ENCODE measurements at regions not wholly inside any gene's neighbourhood (a gene's known extent, or its start where the extent isn't known, plus 50 kb on each side); places are given as distances from the start of the nearest gene placed in this dataset.
A peak's percentile ranks its signal among the peaks of the same experiment; 100 is the strongest.

- DNase-seq (ENCODE audit: low spot score): peak; percentile 40
- intact Hi-C loops (cut with micrococcal nuclease; ENCODE audit: unreplicated experiment): no loop called here
- no peak overlapping the region for H2AFZ ChIP-seq (ENCODE audit: low read length)
- no peak overlapping the region for H3K4me3 ChIP-seq (ENCODE audit: low read depth, low read length, poor library complexity, severe bottlenecking)
- BruUV-seq (replicated peaks): no TSS peak
- ChIA-PET CTCF (ENCODE audit: unreplicated experiment) (interaction anchor here (0.5 kb wide), 1 partner anchor 383 kb away, joined by 4 read pairs; no protein-coding TSS in a partner anchor), POLR2A (interaction anchor here (1.0 to 1.3 kb wide), 3 partner anchors 16 to 30 kb away, joined by 3 to 4 read pairs (median 4); no protein-coding TSS in a partner anchor)
- peak overlapping the region; percentile 46 for H3K4me2 ChIP-seq (ENCODE audit: low read length)
- H4K20me1 ChIP-seq (ENCODE audit: insufficient read depth, low read length): peaks cover 35% of the 10 kb centered on the region
- TF ChIP-seq CTCF (conservative IDR thresholded peaks at IDR 0.05; ENCODE audit: low read length) (no peak), EZH2phosphoT487 (IDR thresholded peaks at IDR 0.05; ENCODE audit: borderline replicate concordance, low read depth, low read length) (no peak)
- H3K4me1 ChIP-seq (ENCODE audit: insufficient read depth, low read length, poor library complexity, severe bottlenecking): peaks cover 43% of the 10 kb centered on the region
- no peaks in the 10 kb centered on the region for H3K9me2 ChIP-seq (ENCODE audit: insufficient read depth, low read length)
- no peak overlapping the region for H3K27ac ChIP-seq (ENCODE audit: low read depth, low read length, poor library complexity, severe bottlenecking)
- H3K9me3 ChIP-seq (ENCODE audit: low read length): no peaks in the 10 kb centered on the region
- peaks cover 32% of the 10 kb centered on the region for H3K36me3 ChIP-seq (ENCODE audit: insufficient read depth, low read length)
- H3K79me2 ChIP-seq (ENCODE audit: insufficient read depth, low read depth, low read length): peaks cover 81% of the 10 kb centered on the region
Observed at GRCh38 chr19:46926170-46927071, 65.6 kb downstream of the ARHGAP35 start.

- ChIA-PET CTCF (ENCODE audit: unreplicated experiment) (interaction anchor here (0.5 kb wide), 1 partner anchor 384 kb away, joined by 4 read pairs; no protein-coding TSS in a partner anchor), POLR2A (interaction anchor here (1.0 to 1.2 kb wide), 2 partner anchors 18 to 31 kb away, joined by 4 read pairs; no protein-coding TSS in a partner anchor)
- peaks cover 35% of the 10 kb centered on the region for H4K20me1 ChIP-seq (ENCODE audit: insufficient read depth, low read length)
- BruUV-seq (replicated peaks): no TSS peak
- intact Hi-C loops (cut with micrococcal nuclease; ENCODE audit: unreplicated experiment): no loop called here
- peaks cover 43% of the 10 kb centered on the region for H3K4me1 ChIP-seq (ENCODE audit: insufficient read depth, low read length, poor library complexity, severe bottlenecking)
- DNase-seq (ENCODE audit: low spot score): no peak
- H3K9me3 ChIP-seq (ENCODE audit: low read length): no peaks in the 10 kb centered on the region
- H3K36me3 ChIP-seq (ENCODE audit: insufficient read depth, low read length): peaks cover 25% of the 10 kb centered on the region
- H3K79me2 ChIP-seq (ENCODE audit: insufficient read depth, low read depth, low read length): peaks cover 82% of the 10 kb centered on the region
- no peak for TF ChIP-seq CTCF (conservative IDR thresholded peaks at IDR 0.05; ENCODE audit: low read length)
- no peak overlapping the region for H2AFZ ChIP-seq (ENCODE audit: low read length)
- peak overlapping the region; percentile 46 for H3K4me2 ChIP-seq (ENCODE audit: low read length)
- no peaks in the 10 kb centered on the region for H3K9me2 ChIP-seq (ENCODE audit: insufficient read depth, low read length)
- no peak overlapping the region for H3K4me3 ChIP-seq (ENCODE audit: low read depth, low read length, poor library complexity, severe bottlenecking)
- no peak overlapping the region for H3K27ac ChIP-seq (ENCODE audit: low read depth, low read length, poor library complexity, severe bottlenecking)
Observed at GRCh38 chr19:46927106-46927505, 66.3 kb downstream of the ARHGAP35 start.

GRCh38 chr19:46927893-46928292 lies 67.1 kb downstream of the ARHGAP35 start:
- TF ChIP-seq EZH2phosphoT487 (IDR thresholded peaks at IDR 0.05; ENCODE audit: borderline replicate concordance, low read depth, low read length) (no peak), CTCF (conservative IDR thresholded peaks at IDR 0.05; ENCODE audit: low read length) (no peak)
- peaks cover 35% of the 10 kb centered on the region for H4K20me1 ChIP-seq (ENCODE audit: insufficient read depth, low read length)
- ChIA-PET CTCF (ENCODE audit: unreplicated experiment) (no interaction called here), POLR2A (interaction anchor here (1.2 kb wide), 2 partner anchors 17 to 63 kb away, joined by 3 to 4 read pairs; no protein-coding TSS in a partner anchor)
- no TSS peak for BruUV-seq (replicated peaks)
- no peak overlapping the region for H3K4me3 ChIP-seq (ENCODE audit: low read depth, low read length, poor library complexity, severe bottlenecking)
- H2AFZ ChIP-seq (ENCODE audit: low read length): no peak overlapping the region
- peaks cover 43% of the 10 kb centered on the region for H3K4me1 ChIP-seq (ENCODE audit: insufficient read depth, low read length, poor library complexity, severe bottlenecking)
- no peak for DNase-seq (ENCODE audit: low spot score)
- H3K79me2 ChIP-seq (ENCODE audit: insufficient read depth, low read depth, low read length): peaks cover 82% of the 10 kb centered on the region
- H3K9me3 ChIP-seq (ENCODE audit: low read length): no peaks in the 10 kb centered on the region
- H3K9me2 ChIP-seq (ENCODE audit: insufficient read depth, low read length): no peaks in the 10 kb centered on the region
- peak overlapping the region; percentile 43 for H3K27ac ChIP-seq (ENCODE audit: low read depth, low read length, poor library complexity, severe bottlenecking)
- peak overlapping the region; percentile 46 for H3K4me2 ChIP-seq (ENCODE audit: low read length)
- intact Hi-C loops (cut with micrococcal nuclease; ENCODE audit: unreplicated experiment): no loop called here
- H3K36me3 ChIP-seq (ENCODE audit: insufficient read depth, low read length): peaks cover 18% of the 10 kb centered on the region

Data from OCI-LY7 (cell line).